ENCODE measurements at regions not wholly inside any gene's neighbourhood (a gene's known extent, or its start where the extent isn't known, plus 50 kb on each side); places are given as distances from the start of the nearest gene placed in this dataset.

DNA sequence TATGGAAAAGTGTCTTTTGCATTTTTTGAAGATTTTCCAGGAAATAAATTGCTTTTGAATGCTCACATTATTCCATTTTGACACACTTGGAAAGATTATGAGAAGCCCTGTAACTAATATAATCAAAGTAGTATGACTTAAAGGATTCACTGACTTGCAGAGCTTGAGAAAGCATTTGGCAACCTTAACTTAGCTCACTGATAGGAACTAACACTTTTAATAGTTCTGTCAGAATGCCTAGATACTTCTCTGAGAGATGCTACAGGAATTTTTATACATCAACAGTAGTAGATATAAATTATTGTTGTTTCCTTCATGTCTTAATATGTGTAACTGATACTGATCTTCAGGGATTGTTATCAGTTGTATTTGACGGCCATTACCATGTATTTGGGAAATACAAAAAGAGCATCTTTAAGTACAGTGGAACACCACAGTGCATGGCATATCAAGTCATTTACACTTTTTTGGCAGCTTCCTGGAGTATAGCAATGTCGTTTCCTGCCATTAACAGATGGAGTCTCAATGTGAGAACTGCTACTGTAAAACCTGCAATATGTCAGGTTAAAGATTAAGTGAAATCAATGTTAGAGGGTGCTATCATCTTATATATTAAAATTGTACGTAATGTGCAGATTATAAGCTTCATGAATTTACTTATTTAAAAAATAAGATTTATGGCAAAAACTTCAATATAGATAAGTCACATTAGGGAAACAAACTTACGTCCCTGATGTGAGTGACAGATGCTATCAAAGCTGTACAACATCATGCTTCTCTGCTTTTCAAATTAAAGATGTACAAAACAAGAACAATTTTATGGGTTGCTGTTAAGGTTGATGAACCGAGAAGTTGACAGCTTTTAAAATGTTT lies 1159.8 kb upstream of the MIR17HG start:
- no peak for FAIRE-seq

DNA sequence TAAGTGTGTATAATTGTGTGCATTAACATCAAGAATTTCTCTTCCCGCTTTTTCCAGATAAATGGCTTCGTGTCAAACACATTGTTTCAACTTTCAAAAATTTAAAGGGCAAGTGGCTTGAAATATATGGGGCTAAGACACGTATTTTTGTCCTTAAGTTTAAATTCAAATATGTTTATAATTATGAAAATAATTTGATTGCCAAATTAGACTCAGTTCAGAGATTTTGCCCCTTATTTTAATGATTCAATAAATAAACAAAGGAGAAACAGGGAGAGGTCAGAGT lies 1159.2 kb upstream of the MIR17HG start:
- FAIRE-seq: no peak

More for the DNA sequence above, 1159.8 kb upstream of the MIR17HG start:
- no peak for DNase-seq (ENCODE audit: low spot score)

DNA sequence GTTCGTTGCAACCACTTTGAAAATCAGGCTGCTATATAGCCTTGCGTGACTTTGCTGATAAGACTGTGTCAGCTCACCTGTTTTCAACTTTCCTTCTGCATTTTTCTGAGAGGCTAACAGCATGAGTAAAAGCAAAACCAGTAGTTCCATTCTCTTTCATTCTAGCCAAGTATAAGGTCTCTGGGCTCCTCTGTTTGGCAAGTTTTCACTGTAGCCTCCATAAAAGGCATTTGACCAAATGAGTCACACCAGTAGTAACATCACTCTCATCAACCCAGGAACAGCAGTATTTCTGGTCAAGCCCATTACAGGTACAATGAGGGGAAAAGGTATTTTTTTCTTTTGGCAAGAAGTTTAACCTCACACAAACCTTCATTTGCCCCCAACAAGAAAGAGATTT lies 1149.8 kb upstream of the MIR17HG start:
- no peak for DNase-seq (ENCODE audit: low spot score)
- FAIRE-seq: no peak

More for the DNA sequence above, 1159.2 kb upstream of the MIR17HG start:
- no peak for DNase-seq (ENCODE audit: low spot score)

DNA sequence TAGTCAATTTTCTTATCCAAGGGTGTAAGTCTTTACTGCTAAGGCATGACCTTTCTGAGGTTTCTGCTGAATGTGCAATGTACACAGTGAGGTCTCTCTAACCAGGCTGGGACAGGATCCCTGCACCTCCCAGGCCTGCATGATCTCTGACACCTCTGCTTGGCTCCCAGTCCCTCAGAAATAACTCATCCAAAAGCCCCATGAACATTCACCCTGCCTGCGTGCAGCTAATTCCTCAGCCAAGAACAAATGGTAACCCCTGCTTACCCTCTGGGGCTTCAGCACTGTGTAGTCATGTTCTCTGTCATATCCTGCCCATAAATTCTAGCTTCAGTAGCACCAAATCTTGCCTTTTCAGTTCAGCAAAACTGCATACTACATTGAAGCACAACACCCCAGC lies 1146.3 kb upstream of the MIR17HG start:
- DNase-seq (ENCODE audit: low spot score) (no peak), FAIRE-seq (no peak)

DNA sequence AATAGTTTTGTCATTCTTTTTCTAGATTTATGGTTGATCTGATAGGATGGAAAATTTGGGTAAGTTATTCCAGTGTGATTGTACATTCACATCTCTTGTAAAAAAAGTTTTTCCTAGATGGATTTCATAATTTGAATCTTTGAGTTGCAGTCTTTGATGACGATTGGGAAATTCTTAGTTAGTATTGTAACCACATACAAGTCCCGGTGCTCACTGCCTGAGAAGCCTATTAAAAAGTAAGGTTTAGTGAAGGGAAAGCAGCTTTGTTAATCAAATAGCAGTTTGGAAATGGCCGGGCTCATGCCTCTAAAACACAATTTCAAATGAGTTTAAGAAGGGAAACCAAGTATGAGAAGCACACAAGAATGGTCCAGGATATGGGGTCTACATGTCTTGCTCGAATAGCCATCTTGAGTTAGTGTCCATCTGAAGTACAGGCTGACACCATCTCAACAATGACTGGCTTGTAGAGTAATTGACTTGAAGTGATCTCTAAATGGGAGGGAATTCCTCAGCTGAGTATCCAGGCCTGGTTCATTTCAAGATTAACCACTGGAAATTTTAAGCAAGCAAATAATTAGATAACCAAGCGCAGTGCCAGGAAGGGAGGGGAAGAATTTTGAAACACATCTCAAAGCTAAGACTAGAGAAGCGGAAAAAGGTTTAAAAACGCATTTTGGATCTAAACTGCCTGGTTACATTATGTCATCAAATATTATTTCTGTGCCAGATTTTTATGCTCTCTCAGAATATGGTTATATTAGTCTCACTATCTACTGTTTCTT lies 1145.6 kb upstream of the MIR17HG start:
- DNase-seq (ENCODE audit: low spot score) (no peak), FAIRE-seq (no peak)

DNA sequence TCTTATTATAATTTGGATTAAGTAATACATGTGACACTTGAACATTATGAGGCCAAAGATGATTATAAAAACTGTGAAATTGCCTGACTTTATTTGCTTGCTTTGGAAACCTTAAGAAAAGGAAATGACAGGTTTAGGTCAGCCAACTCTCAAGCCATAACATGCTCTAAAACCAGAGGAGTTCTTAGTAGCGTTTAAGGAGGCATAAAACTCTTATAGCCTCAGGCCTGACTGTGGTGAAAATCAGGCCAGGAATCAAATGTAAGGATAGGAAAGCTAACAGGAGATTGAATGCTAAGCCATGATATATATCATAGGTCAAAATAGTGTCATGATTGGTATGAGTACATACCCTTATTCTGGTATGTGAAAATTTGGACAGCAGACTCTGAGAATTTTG lies 1142.4 kb upstream of the MIR17HG start:
- no peak for DNase-seq (ENCODE audit: low spot score)
- FAIRE-seq: no peak

DNA sequence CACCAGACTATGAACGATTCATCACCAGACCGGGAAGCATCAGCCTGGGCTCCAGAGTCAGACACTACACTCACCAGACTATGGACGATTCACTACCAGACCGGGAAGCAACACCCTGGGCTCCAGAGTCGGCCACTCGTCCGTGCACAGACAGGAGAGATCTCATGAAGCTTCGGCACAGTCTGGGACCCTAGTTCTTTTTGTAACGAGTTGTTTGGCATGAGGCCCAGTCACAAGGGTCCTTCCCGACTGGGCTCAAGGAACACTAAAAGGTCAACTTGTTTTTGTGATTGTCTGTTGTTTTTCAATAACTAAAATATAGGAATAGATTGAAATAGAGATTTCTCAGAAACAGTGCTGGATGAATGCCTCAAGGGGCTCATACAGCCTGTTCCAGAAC lies 1141.6 kb upstream of the MIR17HG start:
- no peak for DNase-seq (ENCODE audit: low spot score)
- no peak for FAIRE-seq

DNA sequence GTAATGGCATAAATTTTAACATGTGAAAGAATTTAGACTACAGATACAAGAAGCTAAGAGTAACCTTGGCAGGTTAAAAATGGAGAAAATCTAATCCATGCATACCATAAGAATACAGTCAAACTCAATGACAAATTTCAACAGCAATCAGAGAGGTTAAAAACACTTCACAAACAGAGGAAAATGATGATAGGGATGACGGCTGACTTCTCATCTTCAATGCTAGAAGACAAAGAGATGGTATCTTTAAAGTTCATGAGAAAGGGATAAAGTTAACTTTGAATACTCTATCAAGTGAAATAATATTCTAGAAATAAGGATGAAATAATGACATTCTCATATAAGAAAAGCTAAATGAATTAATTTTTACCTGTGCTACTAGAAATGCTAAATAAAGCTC lies 1130.2 kb upstream of the MIR17HG start:
- no peak for FAIRE-seq
- DNase-seq (ENCODE audit: low spot score): no peak

DNA sequence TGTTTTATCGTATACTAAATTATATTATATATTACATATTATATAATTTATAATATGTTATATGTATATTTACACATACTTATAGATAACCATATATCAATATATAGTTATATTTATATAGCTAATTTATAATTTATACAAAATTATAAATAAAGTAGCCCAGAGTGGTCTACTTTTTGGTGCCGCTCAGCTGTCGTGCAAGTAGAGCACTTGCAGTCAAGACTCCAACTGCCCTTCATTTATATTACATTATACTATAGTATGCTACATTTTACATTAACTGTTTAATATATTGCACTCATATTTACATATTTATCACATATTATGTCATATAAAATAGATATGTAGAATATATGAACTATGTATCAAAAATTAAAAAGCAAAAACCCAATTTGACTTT lies 1124.7 kb upstream of the MIR17HG start:
- no peak for DNase-seq (ENCODE audit: low spot score)
- no peak for FAIRE-seq

DNA sequence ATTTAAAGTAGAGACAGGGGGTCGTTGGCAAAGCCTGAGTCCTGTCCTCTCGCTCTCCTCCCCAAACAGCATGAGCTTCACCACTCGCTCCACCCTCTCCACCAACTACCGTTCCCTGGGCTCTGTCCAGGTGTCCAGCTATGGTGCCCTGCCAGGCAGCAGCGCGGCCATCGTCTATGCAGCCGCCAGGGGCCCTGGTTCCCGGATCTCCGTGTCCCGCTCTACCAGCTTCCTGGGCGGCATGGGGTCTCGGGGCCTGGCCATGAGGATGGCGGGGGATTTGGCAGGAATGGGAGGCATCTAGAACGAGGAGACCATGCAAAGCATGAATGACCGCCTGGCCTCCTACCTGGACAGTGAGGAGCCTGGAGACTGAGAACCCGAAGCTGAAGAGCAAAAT lies 1117.2 kb upstream of the MIR17HG start:
- no peak for FAIRE-seq
- no peak for DNase-seq (ENCODE audit: low spot score)

DNA sequence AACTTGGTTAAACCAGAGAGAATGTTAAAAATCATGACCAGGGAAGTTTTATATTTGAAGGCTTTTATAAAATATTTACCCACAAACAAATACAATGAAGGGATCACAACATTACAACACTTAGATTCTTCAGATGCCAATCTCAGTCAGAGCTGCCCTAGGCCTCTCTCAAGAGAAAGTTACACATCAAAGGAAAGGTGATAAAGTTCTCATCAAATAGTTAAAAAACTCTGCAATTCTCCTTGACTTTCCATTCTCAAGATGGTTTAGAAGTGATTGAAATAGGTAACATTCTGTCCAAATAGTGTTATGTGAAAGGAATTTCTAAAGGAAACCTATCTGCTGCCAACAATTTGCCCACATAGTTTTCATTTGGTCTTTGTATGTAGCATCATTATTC lies 1115.2 kb upstream of the MIR17HG start:
- DNase-seq (ENCODE audit: low spot score) (no peak), FAIRE-seq (no peak)

DNA sequence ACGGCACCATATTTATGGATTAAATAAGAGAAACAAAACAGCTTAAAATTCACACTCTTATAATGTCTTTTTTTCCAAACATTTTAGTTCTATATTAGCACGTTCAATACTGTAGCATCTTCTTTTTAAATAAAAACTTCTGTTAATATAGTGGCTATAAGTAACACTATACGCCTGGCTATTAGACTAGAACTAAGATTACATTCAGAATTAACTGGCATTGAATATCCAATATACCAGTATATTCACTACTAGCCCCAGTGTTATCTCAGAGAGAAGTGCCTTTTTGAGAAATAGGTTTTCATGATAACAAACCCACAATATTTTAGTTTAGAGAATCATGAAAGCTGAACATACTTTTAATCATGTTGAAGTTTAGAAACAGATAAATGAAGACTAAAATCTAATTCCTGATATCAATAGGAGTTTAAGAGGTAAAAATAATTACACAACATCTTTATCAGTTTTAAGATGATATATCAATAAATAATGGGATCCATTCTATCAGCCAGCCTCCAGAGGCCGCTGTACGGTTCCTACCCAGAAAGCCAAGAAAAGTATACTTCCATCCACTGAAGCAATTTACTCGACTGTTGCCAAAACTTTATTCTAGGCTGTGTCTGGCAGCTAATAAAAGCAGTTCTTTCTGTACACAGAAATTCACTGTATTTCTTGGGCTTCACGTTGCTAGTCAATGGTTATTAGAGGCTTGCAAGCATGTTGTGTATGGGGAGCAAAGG lies 1113.4 kb upstream of the MIR17HG start:
- no peak for DNase-seq (ENCODE audit: low spot score)

DNA sequence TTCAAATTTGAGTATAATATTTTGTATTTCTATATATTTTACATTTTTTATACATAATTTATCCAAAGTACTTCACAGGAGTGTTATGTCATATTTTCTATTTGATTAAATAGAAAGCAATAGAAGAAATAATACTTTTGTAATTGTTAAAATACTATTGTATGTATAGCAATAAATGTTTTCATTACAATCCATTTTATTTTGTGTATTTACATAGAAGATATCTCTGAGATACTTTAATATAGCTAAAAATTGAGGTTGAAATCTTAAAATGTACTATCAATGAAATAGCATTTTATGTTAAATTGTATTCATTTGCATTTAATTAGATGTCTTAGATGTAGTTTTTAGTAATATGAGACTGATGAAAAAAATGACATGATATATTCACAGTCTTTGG lies 1109.6 kb upstream of the MIR17HG start:
- no peak for DNase-seq (ENCODE audit: low spot score)
- peak; percentile 25 for FAIRE-seq

More for the DNA sequence above, 1113.4 kb upstream of the MIR17HG start:
- no peak for FAIRE-seq

DNA sequence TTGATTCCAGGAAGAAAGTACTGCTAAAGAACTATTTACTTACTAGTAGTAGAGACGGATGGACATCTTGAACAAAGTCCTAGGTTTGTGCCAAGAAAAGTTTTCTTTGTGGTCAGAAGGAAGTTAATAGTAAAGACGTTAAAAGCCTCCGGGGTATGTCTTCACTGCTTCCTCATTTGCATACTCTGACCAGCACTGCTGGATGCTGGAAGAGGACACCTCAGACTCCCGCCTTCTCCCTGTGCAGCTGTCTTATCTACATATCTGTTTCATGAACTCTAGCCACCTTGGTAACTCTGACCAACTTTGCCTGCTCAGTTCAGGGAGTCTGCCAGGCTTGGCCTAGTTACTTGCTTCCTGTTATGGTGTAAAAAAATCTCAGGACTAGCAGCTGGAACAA lies 1109.1 kb upstream of the MIR17HG start:
- FAIRE-seq (no peak), DNase-seq (ENCODE audit: low spot score) (no peak)

DNA sequence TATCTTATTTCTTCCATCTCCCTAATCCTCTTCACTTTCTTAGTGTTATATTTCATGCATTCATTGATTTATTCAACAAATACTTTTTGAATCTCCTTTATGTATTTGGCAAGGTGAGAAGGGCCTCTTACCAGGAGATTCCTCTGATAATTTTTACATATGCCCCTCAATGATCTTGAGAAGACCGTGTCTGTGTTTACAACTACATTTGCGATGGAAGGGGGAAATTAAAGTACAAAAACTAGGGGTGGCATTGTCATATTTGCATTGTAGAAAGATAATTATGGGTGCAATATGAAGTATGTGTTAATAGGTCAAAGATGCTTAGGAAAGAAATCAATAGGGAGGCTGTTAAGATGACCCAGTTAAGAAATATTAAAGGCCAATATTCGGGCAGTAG lies 1108.4 kb upstream of the MIR17HG start:
- DNase-seq (ENCODE audit: low spot score) (no peak), FAIRE-seq (no peak)

DNA sequence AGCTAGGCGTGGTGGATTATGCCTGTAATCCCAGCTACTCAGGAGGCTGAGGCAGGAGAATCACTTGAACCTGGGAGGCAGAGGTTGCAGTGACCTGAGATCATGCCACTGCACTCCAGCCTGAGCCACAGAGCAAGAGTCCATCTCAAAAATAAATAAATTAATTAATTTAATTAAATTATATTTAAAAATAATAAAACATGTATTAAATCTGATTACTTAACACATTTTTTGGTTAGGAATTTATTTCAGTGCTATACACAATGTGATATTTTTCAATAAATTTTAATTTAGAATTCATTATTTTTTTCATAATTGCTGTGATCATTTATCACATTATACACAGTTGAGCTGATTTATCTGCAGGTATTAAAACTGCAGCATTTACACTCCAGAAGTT lies 1101.5 kb upstream of the MIR17HG start:
- DNase-seq (ENCODE audit: low spot score): no peak
- no peak for FAIRE-seq

DNA sequence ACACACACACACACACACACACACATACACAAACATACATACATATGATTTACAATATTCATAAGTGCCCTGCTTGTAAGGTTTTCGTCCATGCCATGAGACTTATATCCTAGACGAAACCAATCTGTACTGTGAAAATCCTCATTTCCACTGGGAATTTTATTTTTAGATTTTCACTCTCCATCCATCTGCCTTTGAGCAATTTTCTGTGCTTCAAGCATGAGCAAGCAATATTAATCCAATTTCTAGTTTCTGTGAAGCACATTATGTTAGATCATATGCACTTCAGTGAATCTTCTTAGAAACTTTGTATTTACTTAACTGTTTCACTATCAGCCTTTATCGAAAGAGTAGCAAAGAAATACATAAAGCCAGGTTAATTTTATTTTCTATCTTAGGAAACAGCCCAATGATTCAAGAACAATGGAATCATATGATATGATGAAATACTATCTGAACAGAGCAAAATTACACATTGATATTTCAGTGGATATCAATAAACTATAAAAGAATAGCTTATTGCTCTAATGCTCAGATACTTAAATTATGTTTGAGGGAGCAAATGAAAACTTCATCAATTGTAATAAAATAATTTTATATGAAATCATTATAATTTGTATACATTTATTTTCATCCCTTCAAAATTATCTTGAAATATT lies 1100.7 kb upstream of the MIR17HG start:
- no peak for FAIRE-seq
- no peak for DNase-seq (ENCODE audit: low spot score)

DNA sequence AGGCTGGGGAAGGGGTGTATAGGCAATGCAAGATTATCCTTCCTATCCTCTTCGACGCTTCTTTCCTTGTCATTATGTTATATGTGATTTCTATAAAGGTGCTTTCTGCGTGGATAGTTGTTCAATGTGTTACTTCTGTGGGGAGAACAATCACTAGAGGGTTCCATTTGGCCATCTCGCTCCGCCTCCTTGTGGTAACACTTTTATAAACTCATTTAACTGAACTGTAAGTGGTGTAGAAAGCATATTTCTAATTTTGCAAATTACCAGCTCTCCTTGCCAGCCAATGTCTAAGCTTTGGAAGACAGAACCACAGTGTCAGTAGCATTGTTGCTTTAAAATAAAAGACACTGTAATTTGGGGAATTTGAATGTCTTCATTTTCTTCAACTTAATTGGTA lies 1093.7 kb upstream of the MIR17HG start:
- FAIRE-seq: no peak
- DNase-seq (ENCODE audit: low spot score): no peak

DNA sequence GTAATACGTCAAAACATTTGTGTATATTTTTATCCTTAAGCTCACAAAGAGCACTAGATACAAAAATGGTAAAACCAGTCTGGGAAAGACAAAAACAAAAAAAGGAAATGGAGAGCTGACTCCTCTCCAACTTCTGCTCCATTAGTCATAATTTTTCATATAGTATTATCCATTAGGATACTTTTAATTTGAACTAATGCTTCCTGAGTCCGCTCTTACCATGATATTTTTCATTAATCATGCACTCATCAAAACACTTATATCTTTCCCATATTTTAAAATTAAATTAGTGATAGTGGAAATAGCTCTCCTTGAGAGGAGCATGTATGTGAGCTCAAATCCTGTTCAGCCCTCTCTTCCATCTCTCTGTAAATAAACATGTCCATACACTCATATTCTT lies 1093.0 kb upstream of the MIR17HG start:
- FAIRE-seq (no peak), DNase-seq (ENCODE audit: low spot score) (no peak)

DNA sequence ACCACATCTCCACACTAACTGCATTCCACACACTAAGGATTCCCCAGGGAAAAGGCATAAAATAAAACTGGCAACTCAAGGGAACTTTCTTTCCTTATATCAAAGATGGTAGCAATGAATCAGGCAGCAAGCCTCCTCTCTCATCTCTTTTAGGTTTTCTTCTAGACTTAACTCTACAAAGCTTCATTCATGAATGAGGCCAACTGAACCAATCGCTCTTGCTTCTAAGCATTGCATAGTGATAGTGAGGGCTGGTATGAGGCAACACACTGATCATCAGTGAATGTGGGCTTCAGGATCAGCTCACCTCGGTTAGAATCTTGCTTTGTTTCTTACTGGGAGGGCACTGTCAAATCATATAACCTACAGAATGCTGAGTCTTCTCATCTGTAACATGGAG lies 1090.7 kb upstream of the MIR17HG start:
- FAIRE-seq (no peak), DNase-seq (ENCODE audit: low spot score) (no peak)

DNA sequence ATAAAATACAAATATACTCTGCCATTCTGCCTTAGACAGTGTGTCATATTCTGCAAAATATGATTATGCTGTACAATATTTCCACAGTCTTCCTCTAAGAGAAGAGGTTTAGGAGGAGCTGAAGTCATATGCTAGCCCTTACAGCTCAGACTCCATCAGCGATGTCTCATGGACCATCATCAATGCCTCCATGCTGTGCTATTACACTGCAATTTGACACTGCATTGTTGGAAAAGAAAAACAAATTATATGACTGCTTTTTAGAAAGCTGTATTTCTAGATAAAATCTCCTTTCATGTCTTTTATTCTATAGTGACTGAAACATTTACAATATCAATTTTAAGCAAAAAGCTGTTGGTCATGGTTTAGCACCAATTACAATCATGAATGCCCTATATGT lies 1089.4 kb upstream of the MIR17HG start:
- FAIRE-seq: no peak
- DNase-seq (ENCODE audit: low spot score): no peak

DNA sequence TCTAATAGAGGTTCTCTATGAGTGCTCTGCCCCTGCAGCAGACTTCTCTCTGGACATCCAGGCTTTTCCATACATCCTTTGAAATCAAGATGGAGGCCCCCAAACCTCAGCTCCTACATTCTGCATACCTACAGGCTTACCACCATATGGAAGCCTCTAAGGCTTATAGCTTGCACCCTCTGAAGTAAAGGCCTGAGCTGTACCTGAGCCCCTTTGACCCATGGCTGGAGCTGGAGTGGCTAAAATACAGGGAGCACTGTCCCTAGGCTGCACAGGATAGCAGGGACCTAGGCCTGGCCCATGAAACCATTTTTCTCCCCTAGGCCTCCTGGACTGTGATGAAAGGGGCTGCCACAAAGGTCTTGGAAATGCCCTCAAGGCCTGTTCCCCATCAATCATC lies 1086.1 kb upstream of the MIR17HG start:
- no peak for FAIRE-seq

More for the DNA sequence above, 1086.1 kb upstream of the MIR17HG start:
- no peak for DNase-seq (ENCODE audit: low spot score)

All from RCC 7860 (cell line).